Prostate gland (tissue), 2 donors: ENCODE measurements at regions not wholly inside any gene's neighbourhood (a gene's known extent, or its start where the extent isn't known, plus 50 kb on each side); places are given as distances from the start of the nearest gene placed in this dataset.

Experiments
- DNase-seq: peaks from one replicate; pipeline ENCODE4 v3.0.0-alpha.2; 2019; ENCODE audit warnings: low spot score
- H3K27ac ChIP-seq, 2 donors: fragments of 200-600 bp; sonication (generic); 2 replicates each; pipeline ENCODE4 v1.5.1; 2017 to 2019
- H3K27me3 ChIP-seq: fragments of 200-600 bp; sonication (generic); replicated peaks from 2 replicates; pipeline ENCODE4 v1.5.1; 2019; ENCODE audit not compliant: insufficient read depth
- H3K36me3 ChIP-seq, 2 donors: fragments of 200-600 bp; sonication (generic); 1 replicate in 1 of 2; 2 replicates in 1 of 2; pipeline versions ENCODE4 v1.5.1 to v1.8.1; 2017 to 2019
- H3K4me1 ChIP-seq: fragments of 200-600 bp; sonication (generic); replicated peaks from 2 replicates; pipeline ENCODE4 v1.5.1; 2019
- H3K4me3 ChIP-seq, 2 donors: fragments of 200-600 bp; sonication (generic); 2 replicates each; pipeline ENCODE4 v1.5.1; 2017 to 2019
- H3K9me3 ChIP-seq: fragments of 200-600 bp; sonication (generic); 2 replicates; pipeline ENCODE4 v1.5.1; 2017
- POLR2A ChIP-seq: fragments of 450-650 bp; IDR thresholded peaks from one replicate; pipeline ENCODE4 v1.6.1; 2016; ENCODE audit warnings: antibody characterized with exemption, mild to moderate bottlenecking
- POLR2AphosphoS5 ChIP-seq: sonication (generic); formaldehyde crosslinking; IDR thresholded peaks from one replicate; pipeline ENCODE4 v1.6.1; 2017; ENCODE audit warnings: antibody characterized with exemption
- WGBS: methylation state at CpG from one replicate; pipeline ENCODE4 v1.1.5; 2018; 5-methylcytosine and 5-hydroxymethylcytosine counted together
- intact Hi-C: fragments of 100-400 bp; cut with DNase I; formaldehyde crosslinking; loops from one replicate; pipeline ENCODE4 v1.14.2; 2022
- TF ChIP-seq, protein P1 (sequence below), 4 experiments: fragments of 200-600 bp in 2 of 4; fragments of 450-650 bp in 2 of 4; sonication (generic) in 2 of 4; IDR thresholded peaks; 1 replicate in 3 of 4; 2 replicates in 1 of 4; pipeline ENCODE4 v1.5.1; 2016 to 2019; ENCODE audit warnings: antibody characterized with exemption in 4 of 4, mild to moderate bottlenecking in 2 of 4, moderate library complexity in 2 of 4

GRCh38 chr12:46884362-46884761 lies 58.6 kb upstream of the SLC38A4 start:
- Histone ChIP-seq H3K4me3 (no peak overlapping the region), H3K27me3 (no peaks in the 10 kb centered on the region), H3K4me1 (no peaks in the 10 kb centered on the region), H3K9me3 (no peaks in the 10 kb centered on the region), H3K27ac (no peak overlapping the region), H3K36me3 (no peaks in the 10 kb centered on the region)
- TF ChIP-seq POLR2AphosphoS5 (no peak), POLR2A (no peak)
- TF ChIP-seq, protein P1, sequence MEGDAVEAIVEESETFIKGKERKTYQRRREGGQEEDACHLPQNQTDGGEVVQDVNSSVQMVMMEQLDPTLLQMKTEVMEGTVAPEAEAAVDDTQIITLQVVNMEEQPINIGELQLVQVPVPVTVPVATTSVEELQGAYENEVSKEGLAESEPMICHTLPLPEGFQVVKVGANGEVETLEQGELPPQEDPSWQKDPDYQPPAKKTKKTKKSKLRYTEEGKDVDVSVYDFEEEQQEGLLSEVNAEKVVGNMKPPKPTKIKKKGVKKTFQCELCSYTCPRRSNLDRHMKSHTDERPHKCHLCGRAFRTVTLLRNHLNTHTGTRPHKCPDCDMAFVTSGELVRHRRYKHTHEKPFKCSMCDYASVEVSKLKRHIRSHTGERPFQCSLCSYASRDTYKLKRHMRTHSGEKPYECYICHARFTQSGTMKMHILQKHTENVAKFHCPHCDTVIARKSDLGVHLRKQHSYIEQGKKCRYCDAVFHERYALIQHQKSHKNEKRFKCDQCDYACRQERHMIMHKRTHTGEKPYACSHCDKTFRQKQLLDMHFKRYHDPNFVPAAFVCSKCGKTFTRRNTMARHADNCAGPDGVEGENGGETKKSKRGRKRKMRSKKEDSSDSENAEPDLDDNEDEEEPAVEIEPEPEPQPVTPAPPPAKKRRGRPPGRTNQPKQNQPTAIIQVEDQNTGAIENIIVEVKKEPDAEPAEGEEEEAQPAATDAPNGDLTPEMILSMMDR (IDR thresholded peaks at IDR 0.05) = no peak
- intact Hi-C loops = no loop called here
- no peak for DNase-seq

- Histone ChIP-seq H3K36me3 (no peaks in the 10 kb centered on the region), H3K4me3 (no peak overlapping the region), H3K27me3 (no peaks in the 10 kb centered on the region), H3K27ac (no peak overlapping the region), H3K4me1 (no peaks in the 10 kb centered on the region), H3K9me3 (no peaks in the 10 kb centered on the region)
- DNase-seq = no peak
- intact Hi-C loops = no loop called here
- TF ChIP-seq POLR2AphosphoS5 (no peak), POLR2A (no peak)
- TF ChIP-seq, protein P1 (IDR thresholded peaks at IDR 0.05) = no peak
- WGBS = 52% methylated on average over 2 of the region's 2 CpGs
Observed at GRCh38 chr12:46886541-46887041, 60.8 kb upstream of the SLC38A4 start.

GRCh38 chr12:46887870-46888269 lies 62.1 kb upstream of the SLC38A4 start:
- TF ChIP-seq, protein P1 (IDR thresholded peaks at IDR 0.05) = no peak
- TF ChIP-seq POLR2AphosphoS5 (no peak), POLR2A (no peak)
- intact Hi-C loops = no loop called here

GRCh38 chr12:46888568-46888967 lies 62.8 kb upstream of the SLC38A4 start:
- no peaks in the 10 kb centered on the region for H3K27me3 ChIP-seq
- WGBS = 83% methylated on average over 3 of the region's 3 CpGs
- H3K4me1 ChIP-seq = no peaks in the 10 kb centered on the region
- intact Hi-C loops = no loop called here
- H3K27ac ChIP-seq = no peak overlapping the region
- H3K4me3 ChIP-seq = no peak overlapping the region
- TF ChIP-seq POLR2AphosphoS5 = no peak
- TF ChIP-seq, protein P1 (IDR thresholded peaks at IDR 0.05) = no peak
- no peak for TF ChIP-seq POLR2A
- no peak for DNase-seq
- H3K9me3 ChIP-seq = no peaks in the 10 kb centered on the region
- H3K36me3 ChIP-seq = no peaks in the 10 kb centered on the region

More at GRCh38 chr12:46887870-46888269, 62.1 kb upstream of the SLC38A4 start:
- H3K4me1 ChIP-seq = no peaks in the 10 kb centered on the region
- H3K27me3 ChIP-seq = no peaks in the 10 kb centered on the region
- no peaks in the 10 kb centered on the region for H3K36me3 ChIP-seq
- no peak for DNase-seq
- H3K4me3 ChIP-seq = no peak overlapping the region
- H3K27ac ChIP-seq = no peak overlapping the region
- no peaks in the 10 kb centered on the region for H3K9me3 ChIP-seq

DNA sequence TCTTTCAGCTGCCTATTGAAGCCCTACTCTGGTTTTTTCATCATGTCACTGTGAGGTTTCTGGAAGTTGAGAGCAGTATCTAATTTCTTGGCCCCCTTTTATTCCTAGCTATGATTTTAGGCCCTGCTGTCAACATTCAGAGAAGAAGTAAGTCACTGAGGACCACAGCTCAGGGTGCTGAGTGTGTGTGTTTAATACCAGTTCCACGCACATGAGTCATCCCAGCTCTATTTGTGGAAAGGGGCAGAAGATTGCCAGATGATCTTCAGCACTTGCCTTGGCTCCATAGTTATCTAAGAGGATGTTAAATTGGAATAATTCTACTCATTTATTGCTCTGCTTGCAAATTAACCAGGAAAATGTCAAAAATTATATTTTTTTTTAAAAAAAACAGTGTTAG lies 65.5 kb upstream of the SLC38A4 start:
- H3K27me3 ChIP-seq = no peaks in the 10 kb centered on the region
- 83% methylated on average over 1 of the region's 1 CpG for WGBS
- no peaks in the 10 kb centered on the region for H3K36me3 ChIP-seq
- no peak for DNase-seq
- TF ChIP-seq POLR2AphosphoS5 = no peak
- no peak for TF ChIP-seq POLR2A
- TF ChIP-seq, protein P1 (IDR thresholded peaks at IDR 0.05) = no peak
- intact Hi-C loops = no loop called here
- H3K9me3 ChIP-seq = no peaks in the 10 kb centered on the region
- no peaks in the 10 kb centered on the region for H3K4me1 ChIP-seq
- no peak overlapping the region for H3K4me3 ChIP-seq
- H3K27ac ChIP-seq = no peak overlapping the region
